HG03378 (cell line): ENCODE measurements at regions not wholly inside any gene's neighbourhood (a gene's known extent, or its start where the extent isn't known, plus 50 kb on each side); places are given as distances from the start of the nearest gene placed in this dataset.
"Not testable (repeated sequence)": the region's sequence is repeated elsewhere in the genome, so short reads cannot be mapped to it uniquely, and the experiment has no call there.

Experiments used
- ATAC-seq: cut with Tn5 transposase; IDR thresholded peaks from one replicate; pipeline ENCODE4 v1.9.1; 2021; ENCODE audit warnings: mild to moderate bottlenecking, moderate library complexity; ENCODE audit not compliant: unreplicated experiment

GRCh38 chr5:171541341-171541776 is 121.9 kb downstream of the FGF18 start:
- no peak for ATAC-seq

DNA sequence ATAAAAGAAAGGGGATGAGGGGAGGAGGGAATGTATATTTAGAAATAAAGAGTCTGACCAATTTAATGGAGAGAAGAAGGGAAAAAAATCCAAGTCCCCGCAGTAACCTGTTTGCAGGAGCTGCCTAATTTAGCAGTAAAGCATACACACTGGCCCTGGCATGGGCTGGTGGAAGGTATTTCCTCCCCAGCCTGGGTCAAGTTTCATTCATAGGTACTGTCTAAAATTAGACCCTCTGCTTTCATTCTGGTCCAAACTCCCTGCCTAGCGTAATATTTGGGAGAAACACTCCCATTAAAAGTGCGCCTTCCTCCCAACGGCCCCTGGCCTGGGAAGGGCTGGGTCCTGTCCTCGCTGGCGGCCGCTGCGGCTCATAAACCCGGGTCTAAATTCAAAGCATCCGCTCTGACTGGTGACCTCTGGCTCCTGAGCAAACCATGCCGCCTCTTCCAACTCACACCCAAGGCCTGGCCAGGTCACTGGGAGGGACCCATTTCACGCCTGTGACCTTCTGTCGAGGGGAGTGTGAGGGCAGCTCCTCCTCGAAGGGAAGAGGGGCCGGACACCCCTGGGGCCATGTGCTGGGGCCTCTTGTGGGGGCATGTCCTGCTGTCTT is 123.2 kb downstream of the FGF18 start:
- no peak for ATAC-seq

DNA sequence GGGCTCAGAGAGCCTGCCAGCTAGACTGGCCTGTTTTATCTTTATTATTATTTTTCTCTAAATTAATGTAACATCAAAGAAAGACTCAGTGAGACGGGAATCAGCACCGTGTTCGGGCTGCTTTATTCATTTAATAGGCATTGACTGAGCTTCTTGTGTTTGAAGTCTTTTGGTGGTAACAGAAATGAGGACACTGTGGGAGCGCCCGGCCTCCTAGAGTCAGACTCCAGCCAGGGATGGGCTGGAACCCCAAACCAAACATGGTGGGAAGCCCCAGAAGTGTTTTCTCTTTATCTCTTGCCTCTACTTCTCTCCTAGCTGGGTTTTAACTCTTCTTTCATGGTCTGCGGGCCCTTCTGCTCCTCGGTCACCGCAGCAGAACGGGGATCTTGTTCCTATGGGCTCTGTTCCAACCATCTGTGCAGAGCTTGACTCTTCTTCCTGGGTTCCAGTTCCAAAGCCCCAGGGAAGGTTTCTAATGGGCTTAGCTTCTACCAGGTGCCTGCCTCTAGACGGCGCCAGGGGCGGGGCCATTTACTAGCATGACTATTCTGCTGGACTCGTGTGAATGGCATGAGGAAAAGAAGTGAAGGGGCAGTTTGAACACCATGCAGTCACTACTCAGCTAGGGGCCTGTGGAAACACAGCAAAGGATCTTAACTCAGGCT is 123.8 kb downstream of the FGF18 start:
- no peak for ATAC-seq

GRCh38 chr5:171544913-171545765 is 125.7 kb downstream of the FGF18 start:
- ATAC-seq: no peak

- no peak for ATAC-seq
Measured at GRCh38 chr5:171549274-171549673, 129.8 kb downstream of the FGF18 start.

DNA sequence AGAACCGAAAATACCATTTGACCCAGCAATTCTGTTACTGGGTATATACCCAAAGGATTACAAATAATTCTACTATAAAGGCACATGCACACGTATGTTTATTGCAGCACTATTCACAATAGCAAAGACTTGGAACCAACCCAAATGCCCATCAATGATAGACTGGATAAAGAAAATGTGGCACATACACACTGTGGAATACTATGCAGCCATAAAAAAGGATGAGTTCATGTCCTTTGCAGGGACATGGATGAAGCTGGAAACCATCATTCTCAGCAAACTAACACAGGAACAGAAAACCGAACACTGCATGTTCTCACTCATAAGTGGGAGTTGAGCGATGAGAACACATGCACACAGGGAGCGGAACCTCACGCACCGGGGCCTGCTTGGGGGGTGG is 134.4 kb downstream of the FGF18 start:
- not testable (repeated sequence) for ATAC-seq

DNA sequence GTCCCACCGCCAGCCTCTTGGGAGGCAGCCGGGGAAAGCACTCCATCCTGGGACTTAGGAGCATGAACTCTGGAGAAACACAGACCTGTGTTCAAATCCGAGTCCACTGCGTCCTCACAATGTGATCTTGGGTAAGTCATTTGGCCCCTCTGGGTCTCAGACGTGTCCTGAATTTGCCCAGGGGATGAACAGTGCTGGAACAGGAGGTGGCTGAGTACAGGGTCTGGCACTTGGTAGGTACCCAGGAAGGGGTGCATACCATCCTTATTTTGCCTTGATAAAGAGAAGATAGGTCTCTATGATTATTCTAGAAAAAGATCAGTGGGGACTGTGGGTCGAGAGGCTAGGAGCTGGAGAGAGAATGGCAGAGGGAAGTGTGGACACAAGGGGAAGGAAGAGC is 135.7 kb downstream of the FGF18 start:
- ATAC-seq: no peak

- ATAC-seq: no peak
Measured at GRCh38 chr5:171562822-171563221, 143.4 kb downstream of the FGF18 start.

- ATAC-seq: no peak
Measured at GRCh38 chr5:171568389-171568788, 148.9 kb downstream of the FGF18 start.

DNA sequence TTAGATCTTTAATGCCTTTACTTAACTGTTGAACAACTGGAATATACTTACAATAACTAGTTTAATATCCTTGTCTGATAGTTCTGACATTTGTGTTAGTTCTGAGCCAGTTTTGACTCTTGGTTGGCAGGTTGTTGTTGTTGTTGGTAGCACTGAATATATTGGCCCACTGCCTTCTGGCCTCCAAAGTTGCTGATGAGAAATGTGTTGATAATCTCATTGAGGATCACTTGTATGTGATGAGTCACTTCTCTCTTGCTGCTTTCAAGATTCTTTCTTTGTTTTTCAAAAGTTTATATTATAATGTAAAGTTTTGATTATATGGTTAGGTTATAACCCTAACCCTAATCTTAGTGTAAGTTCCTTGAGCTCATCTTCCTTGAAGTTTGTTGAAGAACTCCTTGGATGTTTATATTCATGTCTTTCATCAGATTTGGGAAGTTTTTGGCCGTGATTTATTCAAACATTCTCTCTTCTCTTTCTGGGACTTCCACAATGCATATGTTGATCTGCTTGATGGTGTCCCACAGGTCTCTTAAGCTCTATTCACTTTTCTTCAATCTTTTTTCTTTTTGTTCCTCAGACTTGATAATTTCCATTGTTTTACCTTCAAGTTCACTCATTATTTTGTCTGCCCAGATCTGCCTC is 149.7 kb downstream of the FGF18 start:
- ATAC-seq: no peak

DNA sequence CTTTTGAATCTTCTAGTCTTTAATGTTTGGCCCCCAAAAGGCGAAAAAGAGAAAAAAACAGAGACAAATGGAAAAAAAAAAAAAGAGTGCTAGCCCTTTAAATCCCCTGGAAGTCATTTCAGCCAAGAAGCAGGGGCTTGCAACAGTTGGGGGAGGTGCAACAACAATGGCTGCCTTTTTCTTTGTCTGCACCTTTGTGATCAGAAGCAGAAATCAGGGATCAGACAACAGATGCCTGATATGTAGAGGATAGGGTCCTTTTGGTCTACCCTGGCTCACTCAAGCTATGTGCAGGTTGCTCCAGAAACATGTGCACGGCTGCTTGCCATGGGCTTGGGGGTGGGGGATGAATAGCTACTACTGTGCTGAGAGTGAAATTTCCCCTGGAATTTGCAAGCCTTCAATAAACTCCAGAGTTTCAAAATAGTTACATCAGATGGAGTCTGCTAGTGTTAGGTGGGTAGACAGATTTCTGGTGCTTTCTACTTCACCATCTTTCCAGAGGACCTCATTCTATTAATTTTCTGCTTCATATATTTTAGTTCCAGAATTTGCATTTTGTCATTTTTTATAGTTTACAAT is 150.9 kb downstream of the FGF18 start:
- ATAC-seq: no peak

- no peak for ATAC-seq
Measured at GRCh38 chr5:171571663-171572062, 152.2 kb downstream of the FGF18 start.

DNA sequence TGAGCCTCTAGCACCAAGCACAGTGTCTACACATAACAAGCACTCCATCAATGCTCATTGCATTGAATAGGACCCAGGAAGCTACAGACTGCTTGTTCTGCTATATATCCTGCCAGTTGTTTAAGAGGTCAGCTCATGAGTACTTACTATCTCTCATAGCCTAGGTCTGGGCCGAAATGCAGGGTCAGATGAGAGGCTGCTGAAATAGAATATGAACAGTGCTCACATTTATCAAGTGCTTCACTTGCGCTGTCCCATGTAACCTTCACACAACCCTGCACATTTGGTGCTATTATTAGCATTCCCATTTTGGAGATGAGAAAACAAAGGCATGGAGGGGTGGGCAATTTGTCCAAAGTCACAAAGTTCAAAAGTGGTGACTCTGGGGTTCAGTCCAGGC is 153.6 kb downstream of the FGF18 start:
- ATAC-seq: no peak

DNA sequence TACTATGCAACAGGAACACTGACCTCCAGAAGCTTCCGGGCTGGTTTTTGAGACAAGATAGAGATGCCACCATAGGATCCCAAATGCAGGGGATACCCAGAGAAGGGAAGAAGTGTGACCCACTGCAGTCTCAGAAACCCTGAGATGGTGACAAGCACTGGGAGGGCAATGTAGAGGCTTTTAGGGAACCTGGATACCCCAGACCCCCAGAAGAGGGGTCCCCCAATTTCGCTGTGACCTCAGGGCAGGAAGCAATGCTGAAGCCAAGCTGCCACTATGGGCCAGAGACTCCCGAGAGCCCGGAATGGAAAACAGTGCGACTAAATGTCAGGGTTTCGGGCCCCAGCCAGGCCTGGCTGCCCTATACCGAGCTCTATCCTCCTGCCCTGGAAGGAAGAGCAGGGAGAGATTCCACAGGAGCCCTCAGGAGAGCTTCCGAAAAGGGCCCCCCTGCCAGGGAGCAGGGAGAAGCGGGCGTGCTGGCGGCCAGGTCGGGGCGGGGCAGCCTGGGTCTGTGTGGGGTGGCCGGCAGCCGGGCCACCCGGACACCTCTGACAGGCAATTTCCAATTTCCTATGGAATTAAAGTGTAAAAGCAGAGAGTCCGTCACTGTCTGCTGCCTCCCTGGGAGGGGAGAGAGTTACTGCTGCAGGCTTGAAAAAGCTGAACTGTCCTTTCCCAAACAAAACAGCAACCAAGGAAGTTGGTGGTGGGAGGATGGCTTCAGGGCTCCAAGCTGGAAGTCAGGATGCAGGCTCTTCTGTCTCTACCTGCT is 154.2 kb downstream of the FGF18 start:
- ATAC-seq: no peak

- no peak for ATAC-seq
Measured at GRCh38 chr5:171574376-171574775, 154.9 kb downstream of the FGF18 start.

DNA sequence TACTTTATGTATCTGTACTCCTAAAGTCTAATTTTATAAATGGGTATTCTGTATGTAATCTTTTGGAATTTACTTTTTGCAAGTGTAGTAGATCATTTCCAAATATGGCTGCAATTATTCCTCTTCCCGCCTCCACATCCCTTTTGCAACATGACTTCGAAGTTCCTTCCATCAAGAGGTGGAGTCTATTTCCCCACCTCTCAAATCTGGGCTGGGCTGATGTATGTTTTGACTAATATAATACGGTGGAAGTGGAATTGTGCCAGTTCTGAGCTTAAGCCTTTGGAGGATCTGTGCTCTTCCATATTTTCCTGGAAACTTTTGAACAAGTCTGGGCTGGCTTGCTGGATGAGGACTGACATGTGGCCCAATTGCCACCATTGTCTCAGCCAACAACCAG is 155.9 kb downstream of the FGF18 start:
- no peak for ATAC-seq

- no peak for ATAC-seq
Measured at GRCh38 chr5:171575808-171576207, 156.4 kb downstream of the FGF18 start.

DNA sequence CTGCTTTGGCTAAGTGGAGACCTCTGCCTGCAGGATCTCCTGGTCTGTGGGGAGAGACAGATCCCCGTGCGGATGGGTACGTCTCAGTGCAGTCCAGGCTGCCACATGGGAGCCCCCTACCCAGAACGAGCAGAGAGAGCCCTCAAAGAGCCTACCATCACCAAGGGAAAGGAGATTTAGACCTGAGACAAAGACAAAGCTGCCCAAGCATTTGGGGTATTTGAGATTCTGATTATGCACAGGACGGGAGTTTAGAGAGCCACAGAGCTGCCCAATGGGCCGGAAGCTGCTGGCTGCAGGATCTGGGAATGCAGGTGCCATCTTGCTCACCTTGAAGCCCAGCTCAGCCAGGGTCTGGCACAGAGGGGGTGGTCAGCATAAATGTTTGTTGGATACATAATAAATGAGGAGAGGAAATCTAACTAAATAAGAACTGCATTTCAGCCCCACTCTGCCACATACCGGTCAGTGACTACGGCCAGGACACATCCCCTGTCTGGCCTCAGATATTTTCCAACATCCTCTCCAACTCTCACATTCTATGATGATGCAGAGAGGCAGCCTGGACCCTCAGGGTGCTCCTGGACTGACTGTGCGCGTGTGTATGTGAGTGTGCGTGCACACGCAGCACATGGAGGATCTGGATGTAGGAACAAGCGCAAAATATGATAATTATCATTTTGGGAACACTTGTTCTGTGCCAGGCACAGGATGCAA is 157.8 kb downstream of the FGF18 start:
- no peak for ATAC-seq

- no peak for ATAC-seq
Measured at GRCh38 chr5:171578049-171578828, 158.8 kb downstream of the FGF18 start.
